OCI-LY7 (cell line): ENCODE measurements at regions not wholly inside any gene's neighbourhood (a gene's known extent, or its start where the extent isn't known, plus 50 kb on each side); places are given as distances from the start of the nearest gene placed in this dataset.

Experiments used
- BruUV-seq: library from RNA; stranded (reverse); fragments of 400-500 nt; replicated peaks from 2 replicates; lab custom pipeline; 2021; lab: Mats Ljungman, UMichigan
- CTCF ChIA-PET: fragments of 300-600 bp; sonication (Branson Sonifier 250); formaldehyde crosslinking; loops from one replicate; lab custom pipeline; 2022; ENCODE audit warnings: antibody characterized with exemption; ENCODE audit not compliant: unreplicated experiment; lab: Charles Lee
- POLR2A ChIA-PET: fragments of 300-600 bp; sonication (Branson Sonifier 250); formaldehyde crosslinking; loops from one replicate; lab custom pipeline; 2022; ENCODE audit warnings: antibody characterized with exemption; lab: Charles Lee
- DNase-seq: peaks from one replicate; pipeline ENCODE4 v3.0.0-alpha.2; 2015; ENCODE audit warnings: low spot score
- H2AFZ ChIP-seq: fragments of 200-600 bp; sonication (generic), shearing (Covaris generic); 2 replicates; pipeline ENCODE4 v1.6.1; 2014; ENCODE audit warnings: mild to moderate bottlenecking, antibody characterized with exemption, low read length, moderate library complexity
- H3K27ac ChIP-seq: fragments of 200-600 bp; sonication (generic); 2 replicates; pipeline ENCODE4 v1.5.1; 2014; ENCODE audit warnings: mixed run types, low read depth, mild to moderate bottlenecking, moderate library complexity, low read length, inconsistent platforms; ENCODE audit not compliant: poor library complexity, severe bottlenecking
- H3K36me3 ChIP-seq: fragments of 200-600 bp; sonication (generic); 2 replicates; pipeline ENCODE4 v1.6.1; 2014; ENCODE audit warnings: mild to moderate bottlenecking, antibody characterized with exemption, low read length, moderate library complexity, mixed read lengths; ENCODE audit not compliant: insufficient read depth
- H3K4me1 ChIP-seq: fragments of 200-600 bp; sonication (generic); 2 replicates; pipeline ENCODE4 v1.5.1; 2014; ENCODE audit warnings: mild to moderate bottlenecking, low read length; ENCODE audit not compliant: insufficient read depth, poor library complexity, severe bottlenecking
- H3K4me2 ChIP-seq: fragments of 200-600 bp; sonication (generic); 2 replicates; pipeline ENCODE4 v1.6.1; 2014; ENCODE audit warnings: mild to moderate bottlenecking, low read length
- H3K4me3 ChIP-seq: fragments of 200-600 bp; sonication (generic); 2 replicates; pipeline ENCODE4 v1.5.1; 2014; ENCODE audit warnings: mild to moderate bottlenecking, low read depth, low read length; ENCODE audit not compliant: poor library complexity, severe bottlenecking
- H3K79me2 ChIP-seq: fragments of 200-600 bp; sonication (generic); 2 replicates; pipeline ENCODE4 v1.6.1; 2016; ENCODE audit warnings: low read depth, mild to moderate bottlenecking, low read length, moderate library complexity, mixed read lengths; ENCODE audit not compliant: insufficient read depth
- H3K9me2 ChIP-seq: fragments of 200-600 bp; sonication (generic); 2 replicates; pipeline ENCODE4 v1.6.1; 2016; ENCODE audit warnings: mild to moderate bottlenecking, low read length, mixed read lengths; ENCODE audit not compliant: insufficient read depth
- H3K9me3 ChIP-seq: fragments of 200-600 bp; sonication (generic); 2 replicates; pipeline ENCODE4 v1.6.1; 2014; ENCODE audit warnings: mild to moderate bottlenecking, mixed run types, low read length, mixed read lengths
- H4K20me1 ChIP-seq: fragments of 200-600 bp; sonication (generic); 2 replicates; pipeline ENCODE4 v1.6.1; 2014; ENCODE audit warnings: mild to moderate bottlenecking, antibody characterized with exemption, low read length, moderate library complexity, mixed read lengths; ENCODE audit not compliant: insufficient read depth
- EZH2phosphoT487 ChIP-seq: fragments of 200-600 bp; sonication (generic); IDR thresholded peaks from 2 replicates; pipeline ENCODE4 v1.6.1; 2018; ENCODE audit warnings: low read depth, borderline replicate concordance, mild to moderate bottlenecking, mixed run types, antibody characterized with exemption, low read length, moderate library complexity, mixed read lengths
- intact Hi-C: fragments of 100-400 bp; cut with micrococcal nuclease; formaldehyde crosslinking; loops from one replicate; pipeline ENCODE4 v1.10.0; 2022; ENCODE audit not compliant: unreplicated experiment
- TF ChIP-seq, protein P1 (sequence below): fragments of 200-600 bp; sonication (generic); conservative IDR thresholded peaks from 2 replicates; pipeline ENCODE4 v1.5.1; 2014; ENCODE audit warnings: mild to moderate bottlenecking, antibody characterized with exemption, low read length, moderate library complexity, mixed read lengths

DNA sequence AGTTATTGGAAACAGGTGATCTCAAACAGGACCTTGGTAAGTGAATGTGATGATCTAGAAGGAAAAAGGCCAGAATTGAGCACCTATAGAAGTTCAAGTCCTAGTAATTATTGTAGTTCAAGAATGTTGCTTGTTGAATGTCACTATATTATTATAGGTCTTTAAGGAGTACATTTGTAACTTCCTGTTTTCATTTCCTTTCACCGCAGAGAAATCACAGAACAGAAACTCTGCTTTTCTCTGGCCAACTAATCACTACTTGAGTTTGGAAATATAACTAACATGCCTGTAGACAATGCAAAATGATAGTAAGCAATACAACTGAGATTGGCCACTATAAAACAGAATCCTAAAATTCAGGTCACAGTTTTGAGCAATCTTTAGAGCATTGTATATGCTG is 61.8 kb upstream of the EFEMP1 start:
- BruUV-seq: no TSS peak
- peak; percentile 43 for DNase-seq
- Histone ChIP-seq H3K79me2 (no peaks in the 10 kb centered on the region), H3K4me3 (no peak overlapping the region), H3K4me1 (peaks cover 13% of the 10 kb centered on the region), H3K27ac (no peak overlapping the region), H4K20me1 (no peaks in the 10 kb centered on the region), H3K4me2 (peak overlapping the region; percentile 11; the same call in 1 of the 2 replicates), H3K36me3 (no peaks in the 10 kb centered on the region), H3K9me2 (no peaks in the 10 kb centered on the region), H2AFZ (no peak overlapping the region), H3K9me3 (no peaks in the 10 kb centered on the region)
- ChIA-PET POLR2A (no interaction called here), CTCF (no interaction called here)
- TF ChIP-seq, protein P1, sequence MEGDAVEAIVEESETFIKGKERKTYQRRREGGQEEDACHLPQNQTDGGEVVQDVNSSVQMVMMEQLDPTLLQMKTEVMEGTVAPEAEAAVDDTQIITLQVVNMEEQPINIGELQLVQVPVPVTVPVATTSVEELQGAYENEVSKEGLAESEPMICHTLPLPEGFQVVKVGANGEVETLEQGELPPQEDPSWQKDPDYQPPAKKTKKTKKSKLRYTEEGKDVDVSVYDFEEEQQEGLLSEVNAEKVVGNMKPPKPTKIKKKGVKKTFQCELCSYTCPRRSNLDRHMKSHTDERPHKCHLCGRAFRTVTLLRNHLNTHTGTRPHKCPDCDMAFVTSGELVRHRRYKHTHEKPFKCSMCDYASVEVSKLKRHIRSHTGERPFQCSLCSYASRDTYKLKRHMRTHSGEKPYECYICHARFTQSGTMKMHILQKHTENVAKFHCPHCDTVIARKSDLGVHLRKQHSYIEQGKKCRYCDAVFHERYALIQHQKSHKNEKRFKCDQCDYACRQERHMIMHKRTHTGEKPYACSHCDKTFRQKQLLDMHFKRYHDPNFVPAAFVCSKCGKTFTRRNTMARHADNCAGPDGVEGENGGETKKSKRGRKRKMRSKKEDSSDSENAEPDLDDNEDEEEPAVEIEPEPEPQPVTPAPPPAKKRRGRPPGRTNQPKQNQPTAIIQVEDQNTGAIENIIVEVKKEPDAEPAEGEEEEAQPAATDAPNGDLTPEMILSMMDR: no peak
- TF ChIP-seq EZH2phosphoT487: no peak
- intact Hi-C loops: no loop called here

DNA sequence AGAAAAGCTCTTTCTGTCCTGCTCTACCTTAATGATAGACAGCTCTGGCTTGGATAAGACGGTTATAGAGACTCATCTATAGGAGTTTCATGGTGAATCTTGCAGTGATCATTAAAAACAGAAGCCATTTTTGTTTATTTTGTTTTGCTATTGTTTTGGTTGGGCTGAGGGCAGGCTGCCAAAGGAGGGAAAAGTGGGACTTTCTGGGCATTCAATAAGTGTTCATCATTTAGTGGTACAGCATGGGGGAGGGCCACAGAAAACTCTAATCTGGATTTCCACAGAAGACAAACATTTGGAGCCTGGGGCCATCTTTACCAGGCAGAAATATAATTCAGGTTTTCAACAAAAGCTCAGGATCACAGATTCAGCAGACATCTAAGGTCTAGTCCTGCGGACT is 62.4 kb upstream of the EFEMP1 start:
- Histone ChIP-seq H3K4me3 (no peak overlapping the region), H3K9me2 (no peaks in the 10 kb centered on the region), H4K20me1 (no peaks in the 10 kb centered on the region), H2AFZ (no peak overlapping the region), H3K9me3 (no peaks in the 10 kb centered on the region), H3K27ac (no peak overlapping the region), H3K36me3 (no peaks in the 10 kb centered on the region), H3K4me1 (peaks cover 13% of the 10 kb centered on the region), H3K4me2 (0 out of 2 replicates have a peak overlapping the region, but pooled peaks have one; percentile 11), H3K79me2 (no peaks in the 10 kb centered on the region)
- no peak for DNase-seq
- ChIA-PET CTCF (interaction anchor here (1.0 kb wide), 1 partner anchor 9 kb away, joined by 3 read pairs; no protein-coding TSS in a partner anchor), POLR2A (interaction anchor here (0.7 to 1.1 kb wide), 2 partner anchors 21 to 412 kb away, joined by 3 read pairs; no protein-coding TSS in a partner anchor)
- TF ChIP-seq, protein P1: no peak
- no peak for TF ChIP-seq EZH2phosphoT487
- intact Hi-C loops: no loop called here
- BruUV-seq: no TSS peak

DNA sequence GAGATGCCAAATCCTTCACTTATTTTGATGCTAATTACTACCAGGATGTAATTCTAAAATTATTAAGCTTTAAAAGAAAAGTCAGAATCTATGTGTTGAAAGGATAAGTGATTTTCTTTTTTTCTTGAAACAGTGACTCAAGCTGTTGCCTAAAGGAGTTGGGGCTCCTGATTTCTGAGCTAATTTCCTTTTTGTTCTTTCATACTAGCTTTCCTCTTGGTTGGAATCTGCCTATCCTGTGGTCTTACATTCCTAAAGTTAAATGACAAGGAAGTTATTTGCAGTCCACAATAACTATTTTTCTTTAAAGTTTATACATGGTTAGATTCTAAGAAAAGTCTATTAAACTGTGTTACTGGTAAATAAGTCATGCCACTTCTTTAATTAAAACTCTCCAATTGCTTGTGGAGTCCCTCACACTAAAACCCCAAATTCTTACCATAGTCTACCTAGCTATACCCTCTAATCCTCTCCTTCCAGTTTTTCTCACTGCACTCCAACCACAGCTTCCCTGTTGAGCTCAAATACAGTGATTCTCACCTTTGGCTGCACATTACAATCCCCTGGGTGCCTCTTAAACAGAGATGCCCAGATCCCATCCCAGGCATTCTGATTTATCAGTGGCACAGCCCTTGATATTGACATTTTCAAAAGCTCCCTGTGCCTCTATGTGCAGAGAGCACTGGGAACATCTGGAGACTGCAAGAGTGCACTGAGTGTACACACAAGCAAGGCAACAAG is 63.3 kb upstream of the EFEMP1 start:
- Histone ChIP-seq H3K4me3 (no peak overlapping the region), H3K36me3 (no peaks in the 10 kb centered on the region), H2AFZ (no peak overlapping the region), H3K4me1 (peaks cover 13% of the 10 kb centered on the region), H3K9me3 (no peaks in the 10 kb centered on the region), H4K20me1 (no peaks in the 10 kb centered on the region), H3K9me2 (no peaks in the 10 kb centered on the region), H3K79me2 (no peaks in the 10 kb centered on the region), H3K27ac (no peak overlapping the region), H3K4me2 (no peak overlapping the region)
- no peak for TF ChIP-seq EZH2phosphoT487
- TF ChIP-seq, protein P1: no peak
- DNase-seq: no peak
- no TSS peak for BruUV-seq
- intact Hi-C loops: no loop called here
- POLR2A ChIA-PET: interaction anchor here (0.7 to 1.1 kb wide), 2 partner anchors 9 to 22 kb away, joined by 3 read pairs; no protein-coding TSS in a partner anchor
- CTCF ChIA-PET: interaction anchor here (1.0 kb wide), 1 partner anchor 10 kb away, joined by 3 read pairs; no protein-coding TSS in a partner anchor
